Stimulated activated CD4-positive, alpha-beta T cell treated with anti-CD3 and anti-CD28 coated beads, Interleukin-4, amount 100 ng/mL, for 48 hours (primary cell): ENCODE measurements at regions not wholly inside any gene's neighbourhood (a gene's known extent, or its start where the extent isn't known, plus 50 kb on each side); places are given as distances from the start of the nearest gene placed in this dataset.

ENCODE experiments used
- DNase-seq, 2 donors: peaks; one replicate each; pipeline ENCODE4 v3.0.0-alpha.2; 2020; ENCODE audit warnings: low read depth in 2 of 2

GRCh38 chr22:48185071-48186055 lies 1422.9 kb downstream of the TBC1D22A start:
- no peak for DNase-seq

- DNase-seq: no peak
Observed at GRCh38 chr22:48182846-48183805, 1420.7 kb downstream of the TBC1D22A start.

GRCh38 chr22:48182031-48182430 lies 1419.6 kb downstream of the TBC1D22A start:
- no peak for DNase-seq

- DNase-seq: no peak
Observed at GRCh38 chr22:48181263-48181955, 1419.0 kb downstream of the TBC1D22A start.

- no peak for DNase-seq
Observed at GRCh38 chr22:48180631-48181030, 1418.2 kb downstream of the TBC1D22A start.

- no peak for DNase-seq
Observed at GRCh38 chr22:48179571-48180546, 1417.4 kb downstream of the TBC1D22A start.

- no peak for DNase-seq
Observed at GRCh38 chr22:48178536-48178935, 1416.1 kb downstream of the TBC1D22A start.

- no peak for DNase-seq
Observed at GRCh38 chr22:48177631-48178030, 1415.2 kb downstream of the TBC1D22A start.

- no peak for DNase-seq
Observed at GRCh38 chr22:48175721-48176120, 1413.3 kb downstream of the TBC1D22A start.

GRCh38 chr22:48173773-48174160 lies 1411.3 kb downstream of the TBC1D22A start:
- DNase-seq: no peak

GRCh38 chr22:48173061-48173772 lies 1410.8 kb downstream of the TBC1D22A start:
- no peak for DNase-seq

GRCh38 chr22:48171271-48171691 lies 1408.8 kb downstream of the TBC1D22A start:
- no peak for DNase-seq

GRCh38 chr22:48169227-48169626 lies 1406.8 kb downstream of the TBC1D22A start:
- no peak for DNase-seq

GRCh38 chr22:48167238-48167637 lies 1404.8 kb downstream of the TBC1D22A start:
- DNase-seq: no peak

GRCh38 chr22:48161298-48161697 lies 1398.8 kb downstream of the TBC1D22A start:
- no peak for DNase-seq

- DNase-seq: no peak
Observed at GRCh38 chr22:48157676-48158075, 1395.2 kb downstream of the TBC1D22A start.

GRCh38 chr22:48156603-48157355 lies 1394.3 kb downstream of the TBC1D22A start:
- DNase-seq: no peak

GRCh38 chr22:48155446-48155845 lies 1393.0 kb downstream of the TBC1D22A start:
- no peak for DNase-seq

- no peak for DNase-seq
Observed at GRCh38 chr22:48154943-48155240, 1392.4 kb downstream of the TBC1D22A start.
